ENCODE measurements at regions not wholly inside any gene's neighbourhood (a gene's known extent, or its start where the extent isn't known, plus 50 kb on each side); places are given as distances from the start of the nearest gene placed in this dataset.

- no peak for DNase-seq (ENCODE audit: low read depth)
- TF ChIP-seq CTCF (conservative IDR thresholded peaks at IDR 0.05; ENCODE audit: control insufficient read depth, insufficient read depth, low read depth, low read length), result no peak
- no peak overlapping the region for H3K4me3 ChIP-seq (ENCODE audit: control insufficient read depth, low read depth, low read length)
Measured at GRCh38 chr3:164488893-164489292, 589.4 kb downstream of the SI start.

GRCh38 chr3:164486150-164486549 is 592.1 kb downstream of the SI start:
- no peak overlapping the region for H3K4me3 ChIP-seq (ENCODE audit: control insufficient read depth, low read depth, low read length)
- TF ChIP-seq CTCF (conservative IDR thresholded peaks at IDR 0.05; ENCODE audit: control insufficient read depth, insufficient read depth, low read depth, low read length), result no peak
- DNase-seq (ENCODE audit: low read depth), result no peak

- no peak for TF ChIP-seq CTCF (conservative IDR thresholded peaks at IDR 0.05; ENCODE audit: control insufficient read depth, insufficient read depth, low read depth, low read length)
- DNase-seq (ENCODE audit: low read depth), result no peak
- no peak overlapping the region for H3K4me3 ChIP-seq (ENCODE audit: control insufficient read depth, low read depth, low read length)
Measured at GRCh38 chr3:164479978-164480377, 598.3 kb downstream of the SI start.

GRCh38 chr3:164479406-164479805 is 598.9 kb downstream of the SI start:
- H3K4me3 ChIP-seq (ENCODE audit: control insufficient read depth, low read depth, low read length), result no peak overlapping the region
- no peak for TF ChIP-seq CTCF (conservative IDR thresholded peaks at IDR 0.05; ENCODE audit: control insufficient read depth, insufficient read depth, low read depth, low read length)
- DNase-seq (ENCODE audit: low read depth), result no peak

- no peak overlapping the region for H3K4me3 ChIP-seq (ENCODE audit: control insufficient read depth, low read depth, low read length)
- no peak for DNase-seq (ENCODE audit: low read depth)
- no peak for TF ChIP-seq CTCF (conservative IDR thresholded peaks at IDR 0.05; ENCODE audit: control insufficient read depth, insufficient read depth, low read depth, low read length)
Measured at GRCh38 chr3:164478323-164478722, 600.0 kb downstream of the SI start.

GRCh38 chr3:164477403-164477802 is 600.9 kb downstream of the SI start:
- H3K4me3 ChIP-seq (ENCODE audit: control insufficient read depth, low read depth, low read length), result no peak overlapping the region
- DNase-seq (ENCODE audit: low read depth), result no peak
- TF ChIP-seq CTCF (conservative IDR thresholded peaks at IDR 0.05; ENCODE audit: control insufficient read depth, insufficient read depth, low read depth, low read length), result no peak

GRCh38 chr3:164476631-164477030 is 601.7 kb downstream of the SI start:
- TF ChIP-seq CTCF (conservative IDR thresholded peaks at IDR 0.05; ENCODE audit: control insufficient read depth, insufficient read depth, low read depth, low read length), result no peak
- H3K4me3 ChIP-seq (ENCODE audit: control insufficient read depth, low read depth, low read length), result no peak overlapping the region

More at GRCh38 chr3:164476631-164477030, 601.7 kb downstream of the SI start:
- DNase-seq (ENCODE audit: low read depth), result no peak
